Fibroblast of pulmonary artery (primary cell): ENCODE measurements at regions not wholly inside any gene's neighbourhood (a gene's known extent, or its start where the extent isn't known, plus 50 kb on each side); places are given as distances from the start of the nearest gene placed in this dataset.

ENCODE experiments used
- DNase-seq: peaks from one replicate; pipeline ENCODE4 v3.0.0-alpha.2; 2010; ENCODE audit warnings: low read depth
- H3K4me3 ChIP-seq: replicated peaks from 2 replicates; pipeline ENCODE4 v1.5.1; 2011; ENCODE audit warnings: low read depth, mild to moderate bottlenecking, control low read depth, low read length, moderate library complexity
- TF ChIP-seq, protein P1 (sequence below): IDR thresholded peaks from 2 replicates; pipeline ENCODE4 v1.5.1; 2011; ENCODE audit warnings: mild to moderate bottlenecking, control low read depth, low read length, inconsistent platforms; ENCODE audit errors: missing control alignments

DNA sequence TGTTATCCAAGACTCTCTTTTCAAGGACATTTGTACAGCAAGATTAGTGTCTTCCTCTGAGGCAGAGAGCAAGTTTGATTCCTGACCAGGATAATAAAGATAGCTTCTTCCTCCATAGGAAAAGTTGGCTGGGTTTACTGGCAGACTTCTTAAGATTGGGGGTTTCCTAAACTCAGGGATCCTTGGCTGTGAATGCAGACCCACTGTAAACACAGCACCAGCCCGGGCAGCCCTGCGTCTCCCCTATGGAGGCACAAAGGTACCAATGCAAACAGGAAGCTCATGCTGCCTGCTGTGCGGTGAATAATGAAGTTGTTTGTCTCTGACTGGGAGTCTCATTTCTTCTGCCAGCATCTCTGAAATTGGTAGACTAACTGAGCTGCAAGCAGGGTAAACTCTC, 96.2 kb upstream of the ARHGAP28 start:
- TF ChIP-seq, protein P1, sequence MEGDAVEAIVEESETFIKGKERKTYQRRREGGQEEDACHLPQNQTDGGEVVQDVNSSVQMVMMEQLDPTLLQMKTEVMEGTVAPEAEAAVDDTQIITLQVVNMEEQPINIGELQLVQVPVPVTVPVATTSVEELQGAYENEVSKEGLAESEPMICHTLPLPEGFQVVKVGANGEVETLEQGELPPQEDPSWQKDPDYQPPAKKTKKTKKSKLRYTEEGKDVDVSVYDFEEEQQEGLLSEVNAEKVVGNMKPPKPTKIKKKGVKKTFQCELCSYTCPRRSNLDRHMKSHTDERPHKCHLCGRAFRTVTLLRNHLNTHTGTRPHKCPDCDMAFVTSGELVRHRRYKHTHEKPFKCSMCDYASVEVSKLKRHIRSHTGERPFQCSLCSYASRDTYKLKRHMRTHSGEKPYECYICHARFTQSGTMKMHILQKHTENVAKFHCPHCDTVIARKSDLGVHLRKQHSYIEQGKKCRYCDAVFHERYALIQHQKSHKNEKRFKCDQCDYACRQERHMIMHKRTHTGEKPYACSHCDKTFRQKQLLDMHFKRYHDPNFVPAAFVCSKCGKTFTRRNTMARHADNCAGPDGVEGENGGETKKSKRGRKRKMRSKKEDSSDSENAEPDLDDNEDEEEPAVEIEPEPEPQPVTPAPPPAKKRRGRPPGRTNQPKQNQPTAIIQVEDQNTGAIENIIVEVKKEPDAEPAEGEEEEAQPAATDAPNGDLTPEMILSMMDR = no peak
- DNase-seq = no peak
- no peak overlapping the region for H3K4me3 ChIP-seq

DNA sequence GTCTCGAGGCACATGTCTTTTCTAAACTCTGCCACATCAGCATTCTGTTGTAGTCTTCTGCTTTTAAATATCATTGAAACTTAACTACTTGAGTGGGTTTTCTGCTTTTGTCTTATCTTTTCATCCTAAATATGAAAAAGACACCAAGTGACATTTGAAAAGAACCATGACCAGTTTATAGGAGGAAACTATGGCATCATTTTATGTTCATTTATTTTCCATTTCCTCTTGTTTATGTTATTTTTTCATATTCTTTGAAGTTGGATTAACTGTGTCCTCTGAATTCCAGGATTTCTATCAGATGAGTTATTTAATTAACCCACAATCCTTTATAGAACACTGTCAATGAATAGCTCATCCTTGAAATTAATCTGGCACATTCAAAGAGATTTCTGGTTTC, 93.4 kb upstream of the ARHGAP28 start:
- TF ChIP-seq, protein P1 = no peak
- no peak overlapping the region for H3K4me3 ChIP-seq
- no peak for DNase-seq

DNA sequence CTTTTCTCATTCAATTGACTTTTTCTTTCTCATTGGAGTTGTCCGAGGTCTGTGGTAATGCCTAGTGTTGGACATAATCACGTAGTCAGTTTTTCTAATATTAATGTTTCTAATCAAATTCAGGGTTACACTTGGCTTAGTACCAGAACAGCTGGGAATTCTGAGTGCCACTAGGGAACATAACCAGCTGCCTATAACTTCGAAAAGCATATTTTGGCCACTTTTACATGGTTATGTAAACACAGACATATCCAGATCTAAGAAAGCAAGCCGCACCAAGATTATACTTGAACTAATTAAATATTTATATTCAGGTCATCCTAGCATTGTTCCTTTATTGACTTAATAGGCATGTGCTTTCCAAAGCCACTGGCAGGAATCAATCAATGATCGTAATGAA, 91.1 kb upstream of the ARHGAP28 start:
- TF ChIP-seq, protein P1 = no peak
- no peak overlapping the region for H3K4me3 ChIP-seq
- DNase-seq = no peak

DNA sequence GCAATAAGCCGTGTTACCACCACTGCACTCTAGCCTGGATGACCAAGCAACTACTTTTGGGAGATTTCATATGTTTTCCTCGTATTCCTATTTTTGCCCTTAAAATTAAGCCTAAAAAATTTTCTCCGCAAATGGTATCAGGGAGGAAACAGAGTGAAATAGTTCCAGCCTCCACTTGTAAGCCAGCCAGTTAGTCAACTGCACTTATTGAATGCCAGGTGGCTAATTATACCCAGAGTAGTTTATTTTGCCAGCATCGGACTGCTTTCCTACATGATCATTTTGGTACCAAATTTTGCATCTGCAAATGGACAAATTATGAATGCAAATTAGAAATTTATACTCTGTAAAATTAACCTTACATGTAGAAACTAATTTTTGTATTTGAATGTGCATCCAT, 90.2 kb upstream of the ARHGAP28 start:
- DNase-seq = no peak
- TF ChIP-seq, protein P1 = no peak
- H3K4me3 ChIP-seq = no peak overlapping the region

DNA sequence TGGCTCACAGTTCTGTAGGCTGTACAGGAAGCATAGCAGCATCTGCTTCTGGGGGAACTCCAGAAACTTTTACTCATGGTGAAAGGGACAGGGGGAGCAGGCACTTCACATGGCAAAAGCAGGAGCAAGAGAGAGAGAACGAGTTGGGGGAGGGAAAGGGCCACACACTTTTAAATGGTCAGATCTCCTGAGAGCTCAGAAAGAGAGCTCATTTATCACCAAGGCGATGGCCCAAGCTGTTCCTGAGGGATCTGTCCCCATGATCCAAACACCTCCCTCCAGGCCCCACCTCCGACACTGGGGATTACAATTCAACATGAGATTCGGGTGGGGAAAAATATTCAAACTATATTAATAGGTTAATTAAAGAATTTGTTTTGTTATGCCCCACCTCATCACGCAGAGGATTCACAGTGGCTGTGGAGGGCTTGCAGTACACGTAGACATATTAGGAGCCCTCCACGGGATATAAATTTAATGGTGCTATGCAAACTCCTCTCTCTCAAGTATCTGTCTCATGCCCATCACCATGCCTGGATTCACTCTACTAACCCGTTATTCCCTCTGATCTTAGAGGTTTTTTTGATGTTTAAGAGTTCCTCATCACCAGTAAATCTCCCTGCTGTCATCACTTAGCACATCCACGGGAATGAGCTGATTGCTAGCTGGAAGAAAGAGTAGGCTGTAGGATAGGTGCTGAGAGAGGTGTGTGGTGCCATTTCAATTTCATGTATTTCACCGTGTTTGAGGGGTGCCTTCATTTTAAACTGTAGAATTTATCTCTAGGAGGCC, 84.5 kb upstream of the ARHGAP28 start:
- TF ChIP-seq, protein P1 = no peak
- no peak for DNase-seq
- H3K4me3 ChIP-seq = no peak overlapping the region

DNA sequence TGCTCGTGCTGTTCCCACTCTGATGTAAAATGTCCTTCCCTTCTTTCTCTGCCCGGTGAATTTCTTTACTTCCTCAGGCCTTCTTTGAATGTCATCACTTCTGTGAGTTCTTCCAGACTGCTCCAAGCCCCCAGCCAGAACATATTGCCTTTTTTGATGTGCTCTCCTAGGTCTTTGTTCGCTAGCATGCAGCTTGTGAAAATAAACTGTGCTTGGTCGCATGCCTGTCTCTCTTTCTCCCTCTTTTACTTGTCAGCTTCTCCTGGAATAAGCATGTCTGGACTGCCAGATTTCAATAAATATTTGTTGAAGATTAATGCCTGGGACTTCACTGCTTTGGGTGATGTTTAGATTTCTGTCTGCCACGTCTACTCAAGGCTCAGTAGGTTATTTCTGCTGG, 82.7 kb upstream of the ARHGAP28 start:
- no peak for DNase-seq
- TF ChIP-seq, protein P1 = no peak
- no peak overlapping the region for H3K4me3 ChIP-seq

DNA sequence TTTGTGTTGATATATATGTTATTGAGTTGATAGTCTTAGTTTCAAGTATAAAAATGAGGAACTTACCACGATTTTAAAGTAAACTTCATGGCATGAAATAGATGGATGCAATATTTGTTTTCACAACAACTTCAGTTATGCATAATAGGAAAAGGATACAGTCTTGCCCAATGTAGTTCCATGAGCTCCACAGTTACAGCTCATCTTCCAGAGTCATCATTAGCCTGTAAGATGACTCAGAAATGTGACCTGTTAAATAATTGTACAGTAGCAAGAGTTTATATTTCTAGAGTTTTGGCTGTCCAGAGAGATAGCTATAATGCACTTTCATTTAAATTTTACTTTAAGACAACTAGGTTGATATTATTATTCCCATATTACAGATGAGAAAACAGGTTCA, 80.9 kb upstream of the ARHGAP28 start:
- TF ChIP-seq, protein P1 = no peak
- H3K4me3 ChIP-seq = no peak overlapping the region
- no peak for DNase-seq
